GM20431 (cell line): ENCODE measurements at regions not wholly inside any gene's neighbourhood (a gene's known extent, or its start where the extent isn't known, plus 50 kb on each side); places are given as distances from the start of the nearest gene placed in this dataset.
"Not testable (repeated sequence)": the region's sequence is repeated elsewhere in the genome, so short reads cannot be mapped to it uniquely, and the experiment has no call there.

Experiments
- in situ Hi-C: fragments of 300-500 bp; cut with MseI, MboI; formaldehyde crosslinking; loops from one replicate; pipeline ENCODE4 v1.15.0; 2020; ENCODE audit warnings: low sequenced_read_pairs; ENCODE audit not compliant: unreplicated experiment

DNA sequence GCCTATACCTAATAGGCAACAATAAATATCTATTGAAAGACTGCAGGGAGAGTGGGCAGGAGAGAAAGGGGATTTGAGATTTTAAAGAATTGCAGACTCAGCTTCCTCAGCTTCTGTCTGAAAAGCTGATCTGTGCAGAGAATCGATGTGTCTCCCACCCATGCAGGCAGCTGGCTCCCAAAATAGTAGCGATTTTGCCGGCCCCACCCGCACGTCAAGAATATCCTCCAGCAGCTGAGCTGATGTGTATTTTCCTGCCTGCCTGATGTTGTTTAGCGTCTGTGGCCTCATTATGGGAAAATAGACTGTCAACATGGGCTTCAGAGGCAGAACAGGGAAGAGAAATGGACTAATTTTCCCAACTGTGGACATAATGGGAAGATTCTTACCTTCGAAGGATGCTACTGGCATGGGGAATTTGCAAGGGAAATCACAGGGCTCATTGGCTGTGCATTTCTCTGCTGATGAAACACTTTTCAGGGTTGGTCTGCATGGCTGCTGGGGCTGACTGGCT lies 699.8 kb downstream of the PTPRU start:
- in situ Hi-C loops = no loop called here

DNA sequence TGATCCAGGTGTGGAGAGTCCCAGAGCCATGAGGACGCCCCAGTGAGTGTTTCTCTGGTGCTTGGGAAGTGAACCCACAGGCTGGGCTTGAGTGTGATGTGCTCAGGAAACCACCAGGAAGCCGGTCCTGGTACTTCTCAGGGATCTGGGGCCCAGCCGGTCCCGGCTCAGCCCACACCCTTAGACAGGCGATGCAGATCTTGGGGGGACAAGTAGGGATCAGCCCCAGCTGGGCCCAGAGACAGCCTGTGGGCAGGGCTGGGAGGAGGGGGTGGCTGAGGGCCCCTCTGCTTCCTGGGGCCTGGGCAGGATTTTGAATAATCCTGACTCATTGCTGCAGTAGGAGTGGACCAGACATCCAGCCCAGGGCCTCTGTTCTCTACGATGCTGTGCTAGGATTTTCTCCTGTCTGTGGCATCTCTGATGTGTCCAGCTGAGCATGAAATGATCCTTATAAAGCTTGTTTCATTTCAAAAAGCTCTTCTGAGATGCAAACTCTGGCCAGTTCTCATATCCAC lies 698.0 kb downstream of the PTPRU start:
- in situ Hi-C loops = no loop called here

DNA sequence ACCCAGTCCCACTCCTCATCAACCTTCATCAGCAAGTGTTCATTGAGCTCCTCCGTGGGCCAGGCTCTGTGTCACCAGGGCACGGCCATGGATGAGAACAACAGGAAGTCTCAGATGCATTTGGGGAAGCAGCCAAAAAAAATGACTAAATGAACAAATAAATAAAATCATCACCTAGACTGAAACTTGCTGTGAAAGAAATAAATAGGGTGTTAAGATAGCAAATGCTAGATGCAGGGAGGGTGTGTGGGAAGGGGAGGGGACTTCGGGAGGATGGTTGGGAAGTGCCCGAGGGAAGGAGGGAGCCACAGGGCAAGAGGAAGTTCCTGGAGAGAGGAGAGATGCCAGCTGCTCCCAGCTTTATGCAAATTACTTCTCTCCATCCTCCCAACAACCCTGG lies 696.7 kb downstream of the PTPRU start:
- in situ Hi-C loops = no loop called here

DNA sequence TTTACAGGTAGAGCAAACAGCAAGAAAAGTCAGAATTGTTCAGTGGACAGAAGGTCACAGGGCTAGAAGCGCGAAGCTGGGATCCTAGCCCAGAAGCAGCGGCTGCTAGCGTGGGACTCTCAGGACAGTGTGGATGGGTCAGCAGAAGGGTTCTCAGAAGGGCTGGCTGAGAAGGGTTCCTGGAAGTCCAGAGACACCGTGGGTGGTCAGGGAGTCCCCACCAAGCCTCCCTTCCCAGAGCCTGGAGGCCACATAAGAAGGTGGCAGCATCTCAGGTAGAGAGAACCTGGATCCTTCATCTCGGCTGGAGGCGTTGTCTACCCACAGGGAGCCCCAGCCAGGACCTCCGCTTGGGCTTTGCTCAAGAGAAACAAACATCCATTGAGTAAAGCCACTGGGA lies 696.3 kb downstream of the PTPRU start:
- in situ Hi-C loops = no loop called here

DNA sequence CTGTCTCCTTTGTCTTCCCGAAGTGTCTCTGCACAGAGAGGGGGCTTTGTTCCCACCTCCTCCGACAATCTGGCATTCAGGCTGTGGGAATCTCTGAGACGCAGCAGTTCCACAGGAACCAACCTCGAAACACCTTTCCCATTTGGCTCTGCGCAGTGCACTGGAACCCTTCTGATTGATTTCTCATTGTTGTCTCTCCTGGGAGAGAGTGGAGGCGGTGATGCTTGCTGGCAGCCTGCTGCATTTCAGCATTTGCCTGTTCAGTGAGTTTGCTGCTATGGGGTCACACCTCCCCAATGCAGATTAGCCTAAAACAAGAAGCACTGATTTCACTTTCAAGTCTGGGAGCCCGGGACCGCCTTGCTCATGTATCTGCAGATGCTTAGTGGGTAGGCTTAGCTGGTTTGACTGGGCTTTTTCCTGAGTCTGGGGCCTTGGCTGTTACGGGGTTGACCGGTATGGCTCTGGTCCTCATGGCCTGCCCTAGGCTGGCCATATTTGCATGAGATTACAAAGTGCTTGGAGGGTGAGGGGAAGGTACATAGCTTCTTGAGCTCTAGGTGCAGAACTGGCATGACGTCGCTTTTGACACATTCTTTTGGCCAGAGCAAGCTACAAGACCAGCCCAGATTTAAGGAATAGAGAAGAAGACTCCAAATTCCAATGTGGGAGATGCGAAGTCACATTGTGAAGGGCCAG lies 695.3 kb downstream of the PTPRU start:
- in situ Hi-C loops = no loop called here

DNA sequence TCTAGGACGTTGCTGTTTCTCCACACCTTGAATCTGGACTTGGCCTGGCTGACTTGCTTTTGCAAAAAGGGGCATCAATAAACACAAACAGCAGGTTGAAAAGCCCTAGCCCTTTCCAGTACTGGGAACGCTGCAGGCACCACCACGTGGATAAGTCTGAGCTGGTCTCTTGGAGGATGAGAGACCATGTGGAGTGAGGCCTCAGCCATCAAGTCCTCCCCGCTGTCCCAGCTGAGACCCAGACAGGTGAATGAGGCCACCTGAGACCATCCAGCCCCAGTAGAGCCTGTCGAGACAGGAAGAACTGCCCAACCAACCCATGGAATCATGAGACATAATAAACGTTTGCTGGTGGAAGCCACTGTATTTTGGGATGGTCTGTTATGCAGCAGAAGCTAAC lies 688.7 kb downstream of the PTPRU start:
- in situ Hi-C loops = no loop called here

DNA sequence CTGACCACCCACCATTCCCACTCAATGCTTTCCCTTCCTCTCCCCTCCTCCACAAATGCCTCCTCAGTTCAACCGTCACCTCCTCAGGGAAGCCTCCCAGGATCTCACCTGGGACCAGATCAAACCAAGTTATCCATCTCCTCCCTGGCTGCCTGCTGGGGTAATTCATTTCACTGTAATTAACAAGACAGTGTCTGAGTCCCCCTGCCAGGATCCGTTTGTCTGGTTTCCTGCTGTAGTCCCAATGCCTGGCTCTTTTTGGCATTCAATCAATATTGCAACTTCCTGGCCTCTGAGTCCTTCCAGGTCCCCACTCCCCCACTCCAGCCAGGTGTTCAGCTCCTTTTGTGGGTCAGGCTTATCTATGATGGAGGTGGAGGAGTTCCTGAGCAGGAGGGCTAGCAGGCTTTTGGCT lies 687.7 kb downstream of the PTPRU start:
- in situ Hi-C loops = no loop called here

DNA sequence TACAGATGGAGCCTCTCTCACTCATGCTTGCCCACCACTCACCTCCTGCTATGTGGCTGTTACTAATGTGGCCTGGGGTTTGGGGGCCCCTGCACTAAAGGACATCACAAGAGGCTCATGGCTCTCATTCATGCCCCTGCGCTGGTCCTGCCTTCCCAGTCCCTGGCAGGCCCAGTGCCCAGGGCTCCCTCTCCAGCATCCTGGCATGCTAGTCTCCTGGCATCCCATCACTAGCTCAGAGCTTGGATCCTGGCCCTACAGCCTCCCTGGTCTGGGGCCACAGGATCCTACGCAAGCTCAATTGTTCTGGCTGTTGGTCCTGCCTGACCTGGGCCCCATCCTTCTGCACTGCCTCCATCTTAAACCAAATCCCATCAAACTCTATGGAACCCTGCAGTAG lies 685.4 kb downstream of the PTPRU start:
- in situ Hi-C loops = no loop called here

DNA sequence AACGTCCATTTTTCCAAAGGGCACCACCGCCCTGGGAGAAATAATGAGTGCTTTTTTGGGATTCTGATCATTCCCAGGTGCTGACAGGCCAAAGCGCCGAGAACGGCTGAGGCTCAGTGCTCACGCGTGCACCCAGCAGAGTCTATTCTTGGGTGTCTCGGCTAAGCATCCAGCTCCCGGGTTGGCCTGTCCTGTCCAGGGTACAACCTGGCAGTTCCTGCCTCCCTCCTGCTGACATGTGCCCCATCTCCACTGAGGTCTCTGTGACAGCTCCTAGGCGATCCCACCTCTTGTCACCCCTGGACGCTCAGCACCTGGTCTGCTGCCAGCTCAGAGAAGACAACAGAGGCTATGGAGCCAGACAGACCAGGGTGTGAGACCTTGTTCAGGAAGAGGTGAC lies 684.5 kb downstream of the PTPRU start:
- in situ Hi-C loops = no loop called here

DNA sequence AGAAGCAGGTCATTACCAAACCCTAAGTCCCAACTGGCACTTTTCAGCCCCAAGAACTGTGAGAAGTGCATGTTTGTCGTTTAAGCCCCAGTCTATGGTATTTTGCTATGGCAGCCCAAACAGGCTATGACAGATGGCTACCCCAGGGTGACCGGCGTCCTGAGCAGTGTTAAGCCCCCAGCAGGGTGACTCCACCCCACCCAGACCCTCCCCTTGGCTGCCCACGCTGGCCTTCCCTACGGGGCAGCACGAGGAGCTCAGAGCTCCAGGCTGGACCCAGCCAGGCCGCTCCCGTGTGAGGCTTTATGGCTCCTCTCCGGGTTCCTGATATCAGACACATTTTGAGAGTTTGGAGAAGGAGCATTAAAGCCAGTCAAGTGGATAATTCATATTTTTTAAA lies 684.0 kb downstream of the PTPRU start:
- in situ Hi-C loops = no loop called here

DNA sequence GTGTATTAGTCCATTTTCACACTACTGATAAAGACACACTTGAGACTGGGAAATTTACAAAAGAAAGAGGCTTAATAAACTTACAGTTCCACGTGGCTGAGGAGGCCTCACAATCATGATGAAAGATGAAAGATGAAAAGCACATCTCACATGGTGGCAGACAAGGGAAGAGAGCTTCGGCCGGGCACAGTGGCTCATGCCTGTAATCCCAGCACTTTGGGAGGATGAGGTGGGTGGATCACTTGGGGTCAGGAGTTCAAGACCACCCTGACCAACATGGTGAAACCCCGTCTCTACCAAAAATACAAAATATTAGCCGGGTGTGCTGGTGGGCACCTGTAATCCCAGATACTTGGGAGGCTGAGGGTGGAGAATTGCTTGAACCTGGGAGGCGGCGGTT lies 682.7 kb downstream of the PTPRU start:
- in situ Hi-C loops = not testable (repeated sequence)

DNA sequence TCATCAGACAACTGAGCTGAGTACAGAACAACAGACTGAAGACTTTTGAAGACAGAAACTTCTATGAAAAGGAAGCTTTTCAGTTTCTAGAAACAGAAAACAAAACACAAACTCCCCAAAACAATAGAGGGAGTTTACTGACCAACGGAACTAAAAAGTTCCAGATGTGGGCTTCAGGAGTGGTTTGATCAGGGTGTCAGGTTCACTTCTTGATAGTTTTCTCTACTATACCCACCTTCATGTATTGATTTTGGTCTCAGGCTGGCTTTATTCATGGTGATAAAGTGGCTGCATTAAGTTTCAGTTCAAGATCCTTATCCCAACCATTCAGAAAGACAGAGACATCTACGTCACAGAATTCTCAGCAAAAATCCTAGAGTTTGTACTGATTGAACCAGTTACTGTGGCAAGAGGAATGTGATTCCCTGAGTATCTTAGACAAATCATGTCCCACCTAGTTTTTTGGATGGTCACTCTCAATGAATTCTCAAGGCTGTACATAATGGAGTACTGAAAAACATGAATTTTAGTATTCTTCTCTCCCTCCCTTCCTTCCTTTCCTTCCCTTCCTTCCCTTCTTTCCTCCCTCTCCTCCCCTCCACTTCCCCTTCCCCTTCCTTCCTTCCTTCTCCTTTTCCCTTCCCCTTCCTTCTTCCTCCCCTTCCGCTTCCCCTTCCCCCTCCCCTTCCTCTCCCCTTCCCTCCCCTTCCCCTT lies 680.5 kb downstream of the PTPRU start:
- in situ Hi-C loops = no loop called here

DNA sequence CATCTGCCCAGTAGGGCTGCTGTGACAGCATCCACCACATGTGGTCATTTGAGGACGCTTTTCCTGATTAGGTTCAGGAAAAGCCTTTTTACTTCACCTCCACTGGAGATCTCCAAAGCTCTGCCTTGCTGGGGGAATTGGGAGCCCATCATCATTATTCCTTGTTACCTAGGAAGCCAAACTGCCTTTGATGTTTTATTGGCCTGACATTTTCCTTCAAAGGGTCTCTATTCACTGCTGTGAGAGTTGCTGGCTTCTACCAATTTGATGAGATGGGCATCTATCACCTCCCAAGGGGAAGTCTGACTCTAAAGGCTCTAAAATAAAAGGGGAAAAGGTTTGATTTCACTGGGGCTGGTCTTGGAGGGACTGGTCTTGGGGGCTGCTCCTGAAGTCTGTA lies 678.6 kb downstream of the PTPRU start:
- in situ Hi-C loops = no loop called here

DNA sequence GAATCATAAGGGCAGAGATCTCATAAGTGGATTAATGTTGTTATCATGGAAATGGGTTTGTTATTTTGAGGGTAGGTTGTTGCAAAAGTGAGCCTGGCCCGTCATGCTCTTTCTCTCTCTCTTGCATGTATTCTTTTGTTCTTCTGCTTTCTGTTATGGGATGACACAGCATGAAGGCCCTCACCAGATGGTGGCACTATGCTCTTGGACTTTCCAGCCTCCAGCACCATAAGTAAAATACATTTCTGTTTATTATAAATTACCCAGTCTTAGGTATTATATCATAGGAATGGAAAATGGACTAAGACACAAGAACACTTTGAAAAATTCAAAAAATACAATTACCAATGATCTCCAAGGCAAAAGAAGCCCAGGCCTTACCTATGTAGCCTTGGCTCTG lies 676.1 kb downstream of the PTPRU start:
- in situ Hi-C loops = no loop called here

DNA sequence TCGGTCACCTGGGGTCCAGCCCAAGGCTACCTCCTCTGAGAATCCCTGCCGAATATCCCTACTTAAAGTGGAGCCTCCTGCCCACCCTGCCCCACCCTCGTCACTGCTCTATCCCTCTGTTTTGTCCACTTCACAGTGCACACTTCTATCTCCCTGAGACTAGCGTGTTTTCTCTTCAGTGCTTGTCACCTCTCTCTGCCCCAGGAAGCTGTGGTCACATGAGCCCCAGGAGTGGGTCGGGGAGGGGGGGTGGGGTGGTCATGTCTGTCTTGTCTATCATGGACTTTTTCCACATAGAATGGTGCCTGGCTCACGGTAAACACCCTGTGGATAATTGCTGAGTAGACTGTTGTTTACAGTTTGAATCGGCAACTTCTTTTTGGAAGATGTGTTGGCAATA lies 673.6 kb downstream of the PTPRU start:
- in situ Hi-C loops = no loop called here

DNA sequence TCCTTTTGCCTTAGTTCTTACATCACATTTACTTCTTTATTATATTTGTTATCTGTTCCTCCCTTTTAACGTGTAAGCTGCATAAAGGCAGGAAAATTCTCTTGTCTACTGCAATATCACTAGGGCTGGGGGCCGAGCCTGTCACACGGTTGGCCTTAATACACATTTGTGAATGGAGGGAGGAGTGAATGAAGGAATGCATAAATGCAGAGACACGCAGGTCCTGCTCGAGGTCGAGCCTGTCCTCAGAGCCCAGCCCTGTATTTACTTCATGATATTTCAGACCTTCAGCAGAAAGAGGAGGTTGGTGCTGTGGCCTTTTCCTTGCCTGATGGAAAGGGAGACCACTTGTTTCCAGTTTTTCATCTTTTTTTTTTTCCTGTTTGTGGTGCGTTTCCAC lies 671.3 kb downstream of the PTPRU start:
- in situ Hi-C loops = no loop called here

DNA sequence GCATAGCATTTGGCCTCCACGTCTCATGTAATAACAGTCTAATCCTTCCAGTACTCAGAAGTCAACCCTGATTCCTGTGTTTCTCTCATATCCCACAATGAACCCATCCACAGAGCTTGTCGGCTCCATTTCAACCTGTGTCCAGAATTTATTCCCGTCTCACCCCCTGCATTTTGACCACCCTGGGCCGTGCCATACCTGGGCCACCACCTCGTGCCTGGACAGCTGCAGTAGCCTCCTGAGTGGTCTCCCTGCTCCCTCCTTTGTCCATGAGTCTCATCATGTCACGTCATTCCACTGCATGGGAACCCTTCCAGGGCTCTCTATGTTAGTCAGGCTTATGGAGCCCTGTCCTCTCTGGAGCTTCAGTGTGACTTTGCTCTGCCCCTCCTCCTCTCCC lies 670.6 kb downstream of the PTPRU start:
- in situ Hi-C loops = no loop called here

DNA sequence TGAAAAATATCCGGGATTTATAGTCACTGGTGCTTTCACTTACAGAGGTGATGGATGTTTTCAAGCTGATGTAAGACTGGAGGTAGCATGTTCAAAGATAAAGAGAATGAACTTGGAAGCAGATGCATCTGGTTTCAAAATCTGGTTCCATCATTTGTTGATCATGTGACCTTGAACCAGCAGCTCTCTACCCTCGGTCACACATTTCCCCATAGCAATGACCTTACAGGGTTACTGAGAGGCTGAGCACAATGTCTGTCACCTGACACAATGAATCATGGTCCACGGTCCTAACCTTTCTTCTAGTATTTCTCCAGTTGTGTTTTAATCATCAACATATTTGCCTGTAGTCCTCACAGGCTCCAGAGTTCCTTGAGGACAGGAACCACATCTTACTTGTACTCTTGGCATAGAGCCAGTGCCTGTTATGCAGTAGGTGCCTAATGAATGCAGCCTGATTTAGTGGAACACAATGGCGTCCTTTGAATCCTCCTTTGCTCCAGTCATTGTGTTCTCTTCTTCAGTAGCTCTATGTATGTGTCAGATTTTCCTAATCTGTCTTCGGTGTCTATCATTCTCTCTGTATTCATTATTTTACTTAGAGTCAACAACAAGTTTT lies 667.3 kb downstream of the PTPRU start:
- in situ Hi-C loops = no loop called here

DNA sequence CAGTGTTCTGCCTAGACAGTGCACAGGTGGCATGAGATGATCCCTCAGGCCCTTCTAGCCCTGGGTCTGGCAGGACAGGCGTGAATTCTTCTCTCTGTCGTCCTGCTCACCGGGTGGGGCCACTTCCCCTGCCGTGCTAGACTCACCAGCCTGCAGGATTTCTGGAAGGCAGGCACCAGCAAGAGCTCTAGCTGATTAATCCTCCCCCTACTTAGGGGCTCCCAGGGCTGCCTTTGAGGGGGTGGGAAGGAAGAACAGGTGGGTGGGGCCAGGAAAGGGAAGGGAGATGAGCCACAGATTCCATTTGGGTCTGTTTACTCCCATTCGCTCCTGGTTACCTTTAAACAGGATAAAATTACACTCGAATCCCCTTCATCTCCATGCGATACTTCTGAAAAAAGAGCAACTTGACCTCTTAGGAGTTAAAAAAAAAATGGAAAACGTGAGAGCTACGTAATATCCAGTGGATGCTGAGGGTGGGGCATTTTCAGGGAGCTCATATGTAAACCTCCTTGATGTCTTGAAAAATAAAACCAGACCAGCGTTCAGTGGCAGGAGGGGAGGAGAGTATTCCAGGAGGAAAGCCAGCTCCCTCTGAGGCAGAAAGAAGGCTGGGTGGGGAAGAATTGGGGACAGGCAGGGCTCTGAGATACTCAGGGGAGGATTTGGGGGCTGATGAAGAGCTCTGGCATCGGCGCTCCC lies 665.5 kb downstream of the PTPRU start:
- in situ Hi-C loops = no loop called here

DNA sequence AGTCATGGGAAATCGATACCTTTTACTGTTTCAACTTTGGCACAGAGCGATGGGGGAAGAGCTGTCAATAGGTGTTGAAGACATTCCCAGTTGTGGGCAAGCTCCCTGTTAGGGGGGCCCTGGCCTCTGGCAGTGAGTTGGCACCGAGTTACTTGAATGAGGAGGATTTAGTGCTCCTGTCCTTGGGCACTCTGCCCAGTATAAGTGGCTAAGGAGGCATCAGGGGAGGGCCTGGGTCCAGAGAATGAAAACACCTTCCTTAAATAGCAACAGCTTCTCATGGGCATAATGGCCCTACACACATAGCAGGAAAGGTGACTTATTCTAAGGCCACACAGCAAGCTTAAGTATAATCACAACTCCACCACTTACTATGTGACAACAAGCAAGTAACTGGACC lies 664.4 kb downstream of the PTPRU start:
- in situ Hi-C loops = no loop called here
